ENCODE measurements at regions not wholly inside any gene's neighbourhood (a gene's known extent, or its start where the extent isn't known, plus 50 kb on each side); places are given as distances from the start of the nearest gene placed in this dataset.

DNA sequence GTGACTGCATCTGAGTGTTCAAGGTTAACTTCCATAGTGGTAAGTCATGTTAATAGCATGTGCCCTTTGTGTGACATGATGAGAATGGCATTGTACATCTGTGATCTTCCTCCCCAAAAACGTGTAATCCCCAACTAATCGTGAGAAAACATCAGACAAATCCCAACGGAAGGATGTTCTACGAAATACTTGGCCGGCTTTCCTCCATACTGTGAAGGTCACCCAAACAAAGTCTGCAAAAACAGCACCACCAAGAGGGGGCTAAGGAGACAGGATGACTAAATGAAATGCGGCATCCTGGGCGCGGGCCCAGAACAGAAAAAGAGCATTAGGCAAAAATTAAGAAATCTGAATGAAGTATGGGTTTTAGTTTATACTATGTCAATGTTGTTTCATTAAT lies 81.8 kb downstream of the MED10 start:
- ChIA-PET CTCF (interaction anchor here (0.6 to 0.7 kb wide), 2 partner anchors 273 to 277 kb away, joined by 3 to 6 read pairs; no protein-coding TSS in a partner anchor), POLR2A (no interaction called here)
- Histone ChIP-seq H3K27ac (ENCODE audit: extremely low read depth, low read depth, low read length) (no peak overlapping the region), H3K4me3 (ENCODE audit: low read depth, low read length) (no peak overlapping the region), H3K36me3 (ENCODE audit: control insufficient read depth in 2 of 2, insufficient read depth in 1 of 2, low read length in 2 of 2) (no peaks in the 10 kb centered on the region), H3K4me1 (ENCODE audit: control insufficient read depth, insufficient read depth, low read length) (no peaks in the 10 kb centered on the region), H3K9me3 (ENCODE audit: control insufficient read depth, insufficient read depth, low read depth, low read length) (no peaks in the 10 kb centered on the region)
- TF ChIP-seq SP7 (tag by site-specific recombination; IDR thresholded peaks at IDR 0.05) (no peak), OVOL3 (tag by site-specific recombination; IDR thresholded peaks at IDR 0.05) (no peak), KLF8 (tag by site-specific recombination; IDR thresholded peaks at IDR 0.05) (no peak), ZNF324 (tag by site-specific recombination; IDR thresholded peaks at IDR 0.05) (no peak), ZNF518A (tag by site-specific recombination; conservative IDR thresholded peaks at IDR 0.05; ENCODE audit: low read depth) (no peak), ZSCAN18 (tag by site-specific recombination; IDR thresholded peaks at IDR 0.05) (no peak)

DNA sequence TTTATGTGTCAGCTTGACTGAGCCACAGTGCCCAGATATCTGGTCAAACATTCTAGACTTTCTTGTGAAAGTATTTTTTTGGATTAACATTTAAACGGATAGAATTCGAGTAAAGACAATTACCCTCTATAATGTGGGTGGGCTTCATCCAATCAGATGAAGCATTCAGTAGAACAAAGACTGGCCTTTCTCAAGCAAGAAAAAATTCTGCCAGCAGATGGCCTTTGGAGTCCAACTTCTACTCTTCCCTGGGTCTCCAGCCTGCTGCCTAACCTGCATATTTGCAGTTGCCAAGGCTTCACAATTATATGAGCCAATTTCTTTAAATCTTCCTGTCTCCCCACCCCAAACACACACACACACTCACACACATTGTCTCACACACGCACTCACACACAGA lies 86.4 kb downstream of the MED10 start:
- POLR2A ChIA-PET: no interaction called here
- TF ChIP-seq ZNF10 (tag by site-specific recombination; IDR thresholded peaks at IDR 0.05) (0 out of 2 replicates have a peak, but pooled peaks have one; percentile 13), ZNF2 (tag by site-specific recombination; IDR thresholded peaks at IDR 0.05) (no peak), CTCF (tag by site-specific recombination; IDR thresholded peaks at IDR 0.05) (peak; percentile 13; the same call in 1 of the 2 replicates), ZNF654 (tag by site-specific recombination; IDR thresholded peaks at IDR 0.05; ENCODE audit: low read depth) (peak; percentile 63)
- H3K27ac ChIP-seq (ENCODE audit: extremely low read depth, low read depth, low read length): no peak overlapping the region
- CTCF ChIA-PET: interaction anchor here (0.6 to 1.1 kb wide), 3 partner anchors 11 to 288 kb away, joined by 3 to 4 read pairs (median 3); no protein-coding TSS in a partner anchor
- no peak overlapping the region for H3K4me3 ChIP-seq (ENCODE audit: low read depth, low read length)
- no peaks in the 10 kb centered on the region for H3K4me1 ChIP-seq (ENCODE audit: control insufficient read depth, insufficient read depth, low read length)
- H3K36me3 ChIP-seq (ENCODE audit: control insufficient read depth in 2 of 2, insufficient read depth in 1 of 2, low read length in 2 of 2): no peaks in the 10 kb centered on the region
- no peaks in the 10 kb centered on the region for H3K9me3 ChIP-seq (ENCODE audit: control insufficient read depth, insufficient read depth, low read depth, low read length)

DNA sequence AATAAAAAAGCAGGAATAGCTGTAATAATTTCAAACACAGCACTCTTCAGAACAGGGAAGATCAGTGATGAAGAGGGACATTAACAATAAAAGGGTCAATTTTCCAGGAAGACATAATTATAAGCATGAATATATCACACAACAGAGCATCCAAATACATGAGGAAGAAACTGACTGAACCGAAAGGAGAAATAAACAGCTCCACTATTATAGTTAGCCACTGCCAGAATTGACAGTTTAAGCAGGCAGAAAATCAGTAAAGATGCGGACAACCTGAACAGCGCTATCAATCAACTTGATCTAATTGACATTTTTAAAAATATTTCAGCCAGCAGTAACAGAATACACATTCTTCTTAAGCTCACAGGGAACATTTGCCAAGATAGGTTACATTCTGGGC lies 89.1 kb downstream of the MED10 start:
- Histone ChIP-seq H3K4me1 (ENCODE audit: control insufficient read depth, insufficient read depth, low read length) (no peaks in the 10 kb centered on the region), H3K36me3 (ENCODE audit: control insufficient read depth in 2 of 2, insufficient read depth in 1 of 2, low read length in 2 of 2) (no peaks in the 10 kb centered on the region), H3K27ac (ENCODE audit: extremely low read depth, low read depth, low read length) (no peak overlapping the region), H3K9me3 (ENCODE audit: control insufficient read depth, insufficient read depth, low read depth, low read length) (no peaks in the 10 kb centered on the region; the same call in 1 of the 2 replicates), H3K4me3 (ENCODE audit: low read depth, low read length) (no peak overlapping the region)
- ChIA-PET CTCF (interaction anchor here (0.6 to 1.0 kb wide), 4 partner anchors 8 to 217 kb away, joined by 3 read pairs; no protein-coding TSS in a partner anchor), POLR2A (interaction anchor here (0.6 kb wide), 1 partner anchor 8 kb away, joined by 5 read pairs; no protein-coding TSS in a partner anchor)
- TF ChIP-seq ZNF146 (tag by site-specific recombination; IDR thresholded peaks at IDR 0.05) (no peak), ZNF354C (tag by site-specific recombination; IDR thresholded peaks at IDR 0.05; ENCODE audit: borderline replicate concordance, low read depth) (no peak), ZNF24 (tag by site-specific recombination; IDR thresholded peaks at IDR 0.05) (no peak), KLF9 (tag by site-specific recombination; IDR thresholded peaks at IDR 0.05; ENCODE audit: low read depth) (no peak), BCL11A (tag by site-specific recombination; IDR thresholded peaks at IDR 0.05; ENCODE audit: low read depth) (no peak), MEIS1 (CRISPR knock-in tag; IDR thresholded peaks at IDR 0.05; ENCODE audit: borderline replicate concordance) (no peak), ZNF184 (tag by site-specific recombination; IDR thresholded peaks at IDR 0.05) (no peak), GLIS1 (tag by site-specific recombination; IDR thresholded peaks at IDR 0.05) (no peak), ZNF654 (tag by site-specific recombination; IDR thresholded peaks at IDR 0.05; ENCODE audit: low read depth) (no peak), ZSCAN23 (tag by site-specific recombination; IDR thresholded peaks at IDR 0.05) (no peak), MYNN (tag by site-specific recombination; IDR thresholded peaks at IDR 0.05; ENCODE audit: borderline replicate concordance) (no peak), ZNF776 (tag by site-specific recombination; IDR thresholded peaks at IDR 0.05; ENCODE audit: borderline replicate concordance) (no peak), YY1 (tag by site-specific recombination; IDR thresholded peaks at IDR 0.05) (no peak)
- TF ChIP-seq, protein P1, sequence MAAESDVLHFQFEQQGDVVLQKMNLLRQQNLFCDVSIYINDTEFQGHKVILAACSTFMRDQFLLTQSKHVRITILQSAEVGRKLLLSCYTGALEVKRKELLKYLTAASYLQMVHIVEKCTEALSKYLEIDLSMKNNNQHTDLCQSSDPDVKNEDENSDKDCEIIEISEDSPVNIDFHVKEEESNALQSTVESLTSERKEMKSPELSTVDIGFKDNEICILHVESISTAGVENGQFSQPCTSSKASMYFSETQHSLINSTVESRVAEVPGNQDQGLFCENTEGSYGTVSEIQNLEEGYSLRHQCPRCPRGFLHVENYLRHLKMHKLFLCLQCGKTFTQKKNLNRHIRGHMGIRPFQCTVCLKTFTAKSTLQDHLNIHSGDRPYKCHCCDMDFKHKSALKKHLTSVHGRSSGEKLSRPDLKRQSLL (tag by site-specific recombination; IDR thresholded peaks at IDR 0.05): no peak
